GM23338 (cell line): ENCODE measurements at regions not wholly inside any gene's neighbourhood (a gene's known extent, or its start where the extent isn't known, plus 50 kb on each side); places are given as distances from the start of the nearest gene placed in this dataset.

Experiments
- ATAC-seq: fragments of 200-7000 bp; cut with Tn5 transposase; 3 replicates; pipeline ENCODE4 v1.9.1; 2020
- DNase-seq: peaks from one replicate; pipeline ENCODE4 v3.0.0-alpha.2; 2015; ENCODE audit warnings: low spot score
- H2AFZ ChIP-seq: fragments of 200-600 bp; sonication (generic); 2 replicates; pipeline ENCODE4 v1.8.0; 2016; ENCODE audit warnings: antibody characterized with exemption, mild to moderate bottlenecking, moderate library complexity
- H3F3A ChIP-seq: fragments of 200-600 bp; sonication (generic); replicated peaks from 2 replicates; pipeline ENCODE4 v1.8.0; 2017; ENCODE audit warnings: antibody characterized with exemption, mixed run types, low read depth
- H3K27ac ChIP-seq: fragments of 200-600 bp; sonication (generic); 2 replicates; pipeline ENCODE4 v1.6.1; 2016; ENCODE audit warnings: low read depth
- H3K27me3 ChIP-seq: fragments of 200-600 bp; sonication (generic); 2 replicates; pipeline ENCODE4 v1.8.0; 2016; ENCODE audit warnings: mild to moderate bottlenecking, mixed run types, moderate library complexity; ENCODE audit not compliant: insufficient read depth
- H3K36me3 ChIP-seq: fragments of 200-600 bp; sonication (generic); 2 replicates; pipeline ENCODE4 v1.8.0; 2016; ENCODE audit warnings: mild to moderate bottlenecking; ENCODE audit not compliant: insufficient read depth
- H3K4me1 ChIP-seq: fragments of 200-600 bp; sonication (generic); 2 replicates; pipeline ENCODE4 v1.8.0; 2016; ENCODE audit warnings: mild to moderate bottlenecking, moderate library complexity; ENCODE audit not compliant: insufficient read depth
- H3K4me2 ChIP-seq: fragments of 200-600 bp; sonication (generic); 2 replicates; pipeline ENCODE4 v1.7.1; 2017; ENCODE audit warnings: mixed run types
- H3K4me3 ChIP-seq: fragments of 200-600 bp; sonication (generic); 2 replicates; pipeline ENCODE4 v1.6.1; 2016; ENCODE audit warnings: mixed run types
- H3K79me2 ChIP-seq: fragments of 200-600 bp; sonication (generic); replicated peaks from 2 replicates; pipeline ENCODE4 v1.8.0; 2017; ENCODE audit warnings: mild to moderate bottlenecking; ENCODE audit not compliant: insufficient read depth
- H3K9me2 ChIP-seq: fragments of 200-600 bp; sonication (generic); 2 replicates; pipeline ENCODE4 v1.8.0; 2017; ENCODE audit not compliant: insufficient read depth
- H4K20me1 ChIP-seq: fragments of 200-600 bp; sonication (generic); replicated peaks from 2 replicates; pipeline ENCODE4 v1.8.0; 2017; ENCODE audit warnings: mild to moderate bottlenecking; ENCODE audit not compliant: insufficient read depth
- H3K27ac Mint-ChIP-seq: 2 replicates; pipeline ENCODE4 v1.8.0; 2020; ENCODE audit warnings: inconsistent platforms, mild to moderate bottlenecking, moderate library complexity, mixed read lengths
- H3K27me3 Mint-ChIP-seq: 3 replicates; pipeline ENCODE4 v1.8.0; 2022; ENCODE audit warnings: low read depth, mild to moderate bottlenecking, moderate library complexity, mixed read lengths, inconsistent platforms; ENCODE audit not compliant: insufficient read depth, poor library complexity
- H3K36me3 Mint-ChIP-seq: 3 replicates; pipeline ENCODE4 v1.8.0; 2021; ENCODE audit warnings: low read depth, mild to moderate bottlenecking, inconsistent platforms, moderate library complexity, mixed read lengths
- H3K4me1 Mint-ChIP-seq: 3 replicates; pipeline ENCODE4 v1.8.0; 2020; ENCODE audit warnings: mild to moderate bottlenecking, inconsistent platforms, mixed read lengths
- H3K4me3 Mint-ChIP-seq: 3 replicates; pipeline ENCODE4 v1.8.0; 2021; ENCODE audit warnings: moderate library complexity, mild to moderate bottlenecking, inconsistent platforms, mixed read lengths
- H3K9me3 Mint-ChIP-seq: 3 replicates; pipeline ENCODE4 v1.8.0; 2020; ENCODE audit warnings: moderate library complexity, mild to moderate bottlenecking, inconsistent platforms, mixed read lengths
- CREB1 ChIP-seq: fragments of 250-450 bp; sonication (Bioruptor Pico); IDR thresholded peaks from 2 replicates; pipeline ENCODE4 v1.5.0; 2020; ENCODE audit warnings: low read depth, mild to moderate bottlenecking, moderate library complexity
- CTCF ChIP-seq, 2 experiments: fragments of 200-600 bp in 1 of 2; sonication (generic) in 1 of 2; conservative IDR thresholded peaks; 2 replicates each; pipeline versions ENCODE4 v1.5.1 to v1.6.1; 2016 to 2017; ENCODE audit warnings: antibody characterized with exemption in 2 of 2, low read depth in 2 of 2, mild to moderate bottlenecking in 2 of 2, moderate library complexity in 1 of 2
- EZH2 ChIP-seq: fragments of 200-600 bp; sonication (generic); IDR thresholded peaks from one replicate; pipeline ENCODE4 v1.8.0; 2017; ENCODE audit warnings: antibody characterized with exemption, mild to moderate bottlenecking, low read depth; ENCODE audit not compliant: unreplicated experiment
- EZH2phosphoT487 ChIP-seq: fragments of 200-600 bp; sonication (generic); IDR thresholded peaks from one replicate; pipeline ENCODE4 v1.8.1; 2018; ENCODE audit warnings: antibody characterized with exemption; ENCODE audit not compliant: unreplicated experiment
- JUNB ChIP-seq: IDR thresholded peaks from one replicate; pipeline ENCODE4 v1.6.1; 2016; ENCODE audit warnings: antibody characterized with exemption; ENCODE audit not compliant: unreplicated experiment
- NANOG ChIP-seq: IDR thresholded peaks from 2 replicates; pipeline ENCODE4 v1.6.1; 2016; ENCODE audit warnings: antibody characterized with exemption, borderline replicate concordance
- POLR2AphosphoS5 ChIP-seq: IDR thresholded peaks from 2 replicates; pipeline ENCODE4 v1.6.1; 2016; ENCODE audit warnings: antibody characterized with exemption, low read depth
- REST ChIP-seq: IDR thresholded peaks from one replicate; pipeline ENCODE4 v1.6.1; 2018; ENCODE audit warnings: antibody characterized with exemption; ENCODE audit not compliant: unreplicated experiment
- STAT1 ChIP-seq: IDR thresholded peaks from one replicate; pipeline ENCODE4 v1.6.1; 2016; ENCODE audit warnings: antibody characterized with exemption; ENCODE audit not compliant: unreplicated experiment
- ZNF114 ChIP-seq: fragments of 250-450 bp; sonication (Bioruptor Pico); IDR thresholded peaks from 2 replicates; pipeline ENCODE4 v1.5.0; 2020; ENCODE audit warnings: mild to moderate bottlenecking, moderate library complexity
- ZNF331 ChIP-seq: fragments of 250-450 bp; sonication (Bioruptor Pico); IDR thresholded peaks from 2 replicates; pipeline ENCODE4 v1.5.0; 2020; ENCODE audit warnings: low read depth, mild to moderate bottlenecking, moderate library complexity
- ZNF462 ChIP-seq: fragments of 250-450 bp; sonication (Bioruptor Pico); IDR thresholded peaks from 2 replicates; pipeline ENCODE4 v1.5.0; 2020; ENCODE audit warnings: mild to moderate bottlenecking, moderate library complexity
- TF ChIP-seq, protein P1 (sequence below): IDR thresholded peaks from 2 replicates; pipeline ENCODE4 v1.6.1; 2016; ENCODE audit warnings: antibody characterized with exemption

- no peak overlapping the region for H3K27ac Mint-ChIP-seq
- Histone ChIP-seq H3K4me1 (no peaks in the 10 kb centered on the region), H3F3A (no peaks in the 10 kb centered on the region), H3K9me2 (peaks cover 11% of the 10 kb centered on the region), H2AFZ (no peak overlapping the region), H3K27me3 (no peaks in the 10 kb centered on the region), H3K36me3 (no peaks in the 10 kb centered on the region), H3K4me2 (no peak overlapping the region), H3K79me2 (no peaks in the 10 kb centered on the region), H3K27ac (no peak overlapping the region), H3K4me3 (no peak overlapping the region), H4K20me1 (no peaks in the 10 kb centered on the region)
- H3K9me3 Mint-ChIP-seq: peaks cover 19% of the 10 kb centered on the region; the same call in 2 of the 3 replicates
- no peaks in the 10 kb centered on the region for H3K4me1 Mint-ChIP-seq
- H3K27me3 Mint-ChIP-seq: no peaks in the 10 kb centered on the region
- no peak for ATAC-seq
- peaks cover 6% of the 10 kb centered on the region; the same call in 2 of the 3 replicates for H3K36me3 Mint-ChIP-seq
- no peak overlapping the region for H3K4me3 Mint-ChIP-seq
- no peak for DNase-seq
- TF ChIP-seq REST: no peak
- TF ChIP-seq, protein P1, sequence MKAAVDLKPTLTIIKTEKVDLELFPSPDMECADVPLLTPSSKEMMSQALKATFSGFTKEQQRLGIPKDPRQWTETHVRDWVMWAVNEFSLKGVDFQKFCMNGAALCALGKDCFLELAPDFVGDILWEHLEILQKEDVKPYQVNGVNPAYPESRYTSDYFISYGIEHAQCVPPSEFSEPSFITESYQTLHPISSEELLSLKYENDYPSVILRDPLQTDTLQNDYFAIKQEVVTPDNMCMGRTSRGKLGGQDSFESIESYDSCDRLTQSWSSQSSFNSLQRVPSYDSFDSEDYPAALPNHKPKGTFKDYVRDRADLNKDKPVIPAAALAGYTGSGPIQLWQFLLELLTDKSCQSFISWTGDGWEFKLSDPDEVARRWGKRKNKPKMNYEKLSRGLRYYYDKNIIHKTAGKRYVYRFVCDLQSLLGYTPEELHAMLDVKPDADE: no peak
- no peak for TF ChIP-seq EZH2phosphoT487
- TF ChIP-seq CREB1 (CRISPR knock-in tag): no peak
- TF ChIP-seq POLR2AphosphoS5: no peak
- no peak for TF ChIP-seq CTCF (conservative IDR thresholded peaks at IDR 0.05; ENCODE audit: low read depth in 2 of 2)
- no peak for TF ChIP-seq JUNB
- no peak for TF ChIP-seq STAT1
- TF ChIP-seq NANOG: no peak
- no peak for TF ChIP-seq EZH2
- no peak for TF ChIP-seq ZNF331 (CRISPR knock-in tag)
- TF ChIP-seq ZNF114 (CRISPR knock-in tag): no peak
- no peak for TF ChIP-seq ZNF462 (CRISPR knock-in tag)
Observed at GRCh38 chr12:60710246-60710645, 1114.4 kb downstream of the SLC16A7 start.
